IMR-90 (cell line): ENCODE measurements at regions not wholly inside any gene's neighbourhood (a gene's known extent, or its start where the extent isn't known, plus 50 kb on each side); places are given as distances from the start of the nearest gene placed in this dataset.

Experiments
- ATAC-seq: fragments of 200-7000 bp; cut with Tn5 transposase; 2 replicates; pipeline ENCODE4 v1.9.1; 2020; ENCODE audit warnings: low read depth, mild to moderate bottlenecking, moderate library complexity
- BruUV-seq: library from RNA; stranded (reverse); fragments of 400-500 nt; replicated peaks from 2 replicates; lab custom pipeline; 2021; lab: Mats Ljungman, UMichigan
- CTCF ChIA-PET: fragments of 300-600 bp; formaldehyde crosslinking; extraction: SDS; loops from one replicate; lab custom pipeline; 2021; ENCODE audit warnings: antibody characterized with exemption; lab: Yijun Ruan, JAX
- POLR2A ChIA-PET: fragments of 300-600 bp; sonication (Branson Sonifier 250); formaldehyde crosslinking; loops from one replicate; lab custom pipeline; 2022; ENCODE audit warnings: antibody characterized with exemption; ENCODE audit not compliant: unreplicated experiment; lab: Charles Lee
- DNase-seq: peaks from one replicate; pipeline ENCODE4 v3.0.0; 2013
- H2AFZ ChIP-seq: replicated peaks from 2 replicates; pipeline ENCODE3; 2013; ENCODE audit warnings: low read length, mild to moderate bottlenecking; ENCODE audit not compliant: poor library complexity
- H2AK5ac ChIP-seq: 2 replicates; pipeline ENCODE4 v1.6.1; 2013; ENCODE audit warnings: low read depth, low read length, inconsistent platforms
- H2AK9ac ChIP-seq: replicated peaks from 2 replicates; pipeline ENCODE3; 2013; ENCODE audit warnings: mild to moderate bottlenecking, low read depth, low read length, moderate library complexity; ENCODE audit not compliant: poor library complexity
- H2BK120ac ChIP-seq: 2 replicates; pipeline ENCODE4 v1.6.1; 2013; ENCODE audit warnings: low read depth, low read length, inconsistent platforms
- H2BK15ac ChIP-seq: 3 replicates; pipeline ENCODE4 v1.6.1; 2013; ENCODE audit warnings: low read depth, low read length, inconsistent platforms
- H2BK20ac ChIP-seq: 2 replicates; pipeline ENCODE4 v1.6.1; 2013; ENCODE audit warnings: low read depth, mild to moderate bottlenecking, inconsistent platforms, low read length, moderate library complexity
- H2BK5ac ChIP-seq: 2 replicates; pipeline ENCODE4 v1.6.1; 2013; ENCODE audit warnings: mild to moderate bottlenecking, low read depth, low read length, inconsistent platforms; ENCODE audit not compliant: poor library complexity, severe bottlenecking
- H3K14ac ChIP-seq: replicated peaks from 2 replicates; pipeline ENCODE4 v1.6.1; 2013; ENCODE audit warnings: low read depth, low read length, inconsistent platforms
- H3K18ac ChIP-seq: 2 replicates; pipeline ENCODE4 v1.6.1; 2013; ENCODE audit warnings: low read depth, low read length, control low read depth
- H3K23ac ChIP-seq: 2 replicates; pipeline ENCODE4 v1.6.1; 2013; ENCODE audit warnings: low read depth, low read length, inconsistent platforms
- H3K27ac ChIP-seq: 2 replicates; pipeline ENCODE4 v1.5.1; 2013; ENCODE audit warnings: mild to moderate bottlenecking, control low read depth, low read length; ENCODE audit not compliant: insufficient read depth
- H3K27me3 ChIP-seq: 2 replicates; pipeline ENCODE4 v1.6.1; 2013; ENCODE audit warnings: low read length; ENCODE audit not compliant: control insufficient read depth, insufficient read depth
- H3K36me3 ChIP-seq: 2 replicates; pipeline ENCODE4 v1.6.1; 2013; ENCODE audit warnings: low read length, mixed read lengths; ENCODE audit not compliant: control insufficient read depth, insufficient read depth
- H3K4ac ChIP-seq: 2 replicates; pipeline ENCODE4 v1.6.1; 2013; ENCODE audit warnings: low read depth, low read length, inconsistent platforms
- H3K4me1 ChIP-seq: 2 replicates; pipeline ENCODE4 v1.6.1; 2013; ENCODE audit warnings: low read length, mixed read lengths; ENCODE audit not compliant: control insufficient read depth, insufficient read depth
- H3K4me2 ChIP-seq: 2 replicates; pipeline ENCODE4 v1.6.1; 2013; ENCODE audit warnings: low read depth, mild to moderate bottlenecking, control low read depth, low read length, moderate library complexity
- H3K4me3 ChIP-seq: 2 replicates; pipeline ENCODE4 v1.5.1; 2013; ENCODE audit warnings: low read depth, mild to moderate bottlenecking, control low read depth, low read length, moderate library complexity; ENCODE audit not compliant: insufficient read depth
- H3K56ac ChIP-seq: 2 replicates; pipeline ENCODE4 v1.6.1; 2013; ENCODE audit warnings: low read length, inconsistent platforms; ENCODE audit not compliant: insufficient read depth; ENCODE audit errors: extremely low read depth
- H3K79me1 ChIP-seq, 2 experiments: 2 replicates each; pipeline ENCODE4 v1.6.1; 2013; ENCODE audit warnings: low read length in 2 of 2, inconsistent platforms in 1 of 2, low read depth in 1 of 2
- H3K9ac ChIP-seq: 2 replicates; pipeline ENCODE4 v1.6.1; 2013; ENCODE audit warnings: low read depth, low read length, control low read depth
- H3K9me1 ChIP-seq: 2 replicates; pipeline ENCODE4 v1.6.1; 2013; ENCODE audit warnings: low read length, inconsistent platforms; ENCODE audit not compliant: insufficient read depth
- H3K9me3 ChIP-seq: 2 replicates; pipeline ENCODE4 v1.6.1; 2013; ENCODE audit warnings: low read length; ENCODE audit not compliant: control insufficient read depth, insufficient read depth
- H4K20me1 ChIP-seq: 2 replicates; pipeline ENCODE4 v1.6.1; 2013; ENCODE audit warnings: low read length, inconsistent platforms; ENCODE audit not compliant: insufficient read depth
- H4K5ac ChIP-seq: 2 replicates; pipeline ENCODE4 v1.6.1; 2013; ENCODE audit warnings: mild to moderate bottlenecking, low read depth, low read length, control low read depth
- H4K8ac ChIP-seq, 2 experiments: 2 replicates each; pipeline ENCODE4 v1.6.1; 2013; ENCODE audit warnings: low read depth in 2 of 2, low read length in 2 of 2, control low read depth in 1 of 2, inconsistent platforms in 1 of 2
- H4K91ac ChIP-seq: 2 replicates; pipeline ENCODE4 v1.6.1; 2013; ENCODE audit warnings: low read depth, low read length, inconsistent platforms; ENCODE audit not compliant: insufficient read depth
- BHLHE40 ChIP-seq: fragments of 150-350 bp; IDR thresholded peaks from 2 replicates; pipeline ENCODE4 v1.6.1; 2016; ENCODE audit warnings: mild to moderate bottlenecking, low read depth, low read length
- CEBPB ChIP-seq: IDR thresholded peaks from 2 replicates; pipeline ENCODE4 v1.6.1; 2012; ENCODE audit warnings: low read depth, low read length, improper control_type of control experiment
- CHD1 ChIP-seq: IDR thresholded peaks from 2 replicates; pipeline ENCODE4 v1.6.1; 2012; ENCODE audit warnings: low read depth, low read length, improper control_type of control experiment
- FOS ChIP-seq: fragments of 150-350 bp; IDR thresholded peaks from 2 replicates; pipeline ENCODE4 v1.6.1; 2016; ENCODE audit warnings: low read depth, low read length
- MAFK ChIP-seq: IDR thresholded peaks from 2 replicates; pipeline ENCODE4 v1.6.1; 2012; ENCODE audit warnings: low read depth, low read length, improper control_type of control experiment
- MAZ ChIP-seq: IDR thresholded peaks from 2 replicates; pipeline ENCODE4 v1.6.1; 2012; ENCODE audit warnings: low read depth, mild to moderate bottlenecking, low read length, improper control_type of control experiment, moderate library complexity, borderline replicate concordance
- MXI1 ChIP-seq: IDR thresholded peaks from 2 replicates; pipeline ENCODE4 v1.6.1; 2012; ENCODE audit warnings: low read depth, mild to moderate bottlenecking, low read length, moderate library complexity, borderline replicate concordance
- NFE2L2 ChIP-seq: fragments of 150-350 bp; IDR thresholded peaks from 2 replicates; pipeline ENCODE4 v1.6.1; 2016; ENCODE audit warnings: low read depth, mild to moderate bottlenecking, low read length
- POLR2A ChIP-seq: IDR thresholded peaks from 2 replicates; pipeline ENCODE4 v1.6.1; 2012; ENCODE audit warnings: mild to moderate bottlenecking, low read depth, low read length
- RAD21 ChIP-seq: IDR thresholded peaks from 2 replicates; pipeline ENCODE4 v1.6.1; 2012; ENCODE audit warnings: low read length, improper control_type of control experiment
- RCOR1 ChIP-seq: IDR thresholded peaks from 2 replicates; pipeline ENCODE4 v1.6.1; 2012; ENCODE audit warnings: mild to moderate bottlenecking, low read length, improper control_type of control experiment; ENCODE audit not compliant: insufficient replicate concordance
- RFX5 ChIP-seq: IDR thresholded peaks from 2 replicates; pipeline ENCODE4 v1.8.0; 2012; ENCODE audit warnings: low read depth, mild to moderate bottlenecking, low read length, moderate library complexity
- SMC3 ChIP-seq: fragments of 150-350 bp; IDR thresholded peaks from 2 replicates; pipeline ENCODE4 v1.6.1; 2016; ENCODE audit warnings: low read depth, mild to moderate bottlenecking, antibody characterized with exemption, low read length, moderate library complexity
- WGBS, 2 experiments: methylation state at CpG; one replicate each; pipeline versions ENCODE4 v1.1.5 to v1.1.7; 2013; ENCODE audit warnings: missing lambda C conversion rate in 2 of 2; ENCODE audit not compliant: insufficient read length in 1 of 2; ENCODE audit errors: extremely low coverage in 2 of 2; 5-methylcytosine and 5-hydroxymethylcytosine counted together
- dilution Hi-C: fragments of 300-500 bp; cut with HindIII; formaldehyde crosslinking; loops from one replicate; pipeline ENCODE4 v1.14.3; 2018; ENCODE audit warnings: low sequenced_read_pairs; ENCODE audit not compliant: unreplicated experiment
- in situ Hi-C: fragments of 300-500 bp; cut with MboI; formaldehyde crosslinking; loops from 3 replicates; pipeline ENCODE4 v1.14.3; 2019; ENCODE audit warnings: low sequenced_read_pairs, inconsistent platforms, mixed read lengths
- intact Hi-C: fragments of 100-400 bp; cut with micrococcal nuclease; formaldehyde crosslinking; loops from 2 replicates; pipeline ENCODE4 v1.10.0; 2022
- TF ChIP-seq, protein P1 (sequence below): fragments of 150-350 bp; IDR thresholded peaks from 2 replicates; pipeline ENCODE4 v1.6.1; 2017; ENCODE audit warnings: mild to moderate bottlenecking, antibody characterized with exemption, low read length, low read depth
- TF ChIP-seq, protein P2 (sequence below): conservative IDR thresholded peaks from 2 replicates; pipeline ENCODE4 v1.5.1; 2012; ENCODE audit warnings: mild to moderate bottlenecking, low read depth, low read length, improper control_type of control experiment
- TF ChIP-seq, protein P3 (sequence below): fragments of 150-350 bp; IDR thresholded peaks from 2 replicates; pipeline ENCODE4 v1.6.1; 2016; ENCODE audit warnings: low read depth, mild to moderate bottlenecking, low read length, moderate library complexity, borderline replicate concordance

DNA sequence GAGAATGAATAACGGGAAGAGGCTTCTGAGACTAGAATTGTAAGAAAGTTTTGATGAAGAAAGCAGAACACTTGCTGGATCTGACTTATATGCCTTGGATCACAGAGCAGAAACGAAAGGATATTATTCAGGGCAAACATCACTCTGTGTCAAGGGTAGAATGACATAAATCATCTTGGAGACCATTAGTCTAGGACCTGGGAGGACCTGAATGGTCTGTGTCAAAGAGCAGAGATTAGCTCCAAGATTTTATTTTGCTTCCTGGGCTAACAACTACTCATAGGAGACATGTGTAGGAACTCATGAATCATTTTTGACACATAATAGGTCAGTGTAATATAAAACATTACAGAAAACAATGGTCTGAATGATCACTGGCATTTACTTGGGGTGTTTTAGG, 417.9 kb downstream of the SLCO4C1 start:
- Histone ChIP-seq H3K14ac (no peak overlapping the region), H4K5ac (no peak overlapping the region), H3K9ac (no peak overlapping the region), H2BK20ac (no peak overlapping the region), H3K23ac (no peak overlapping the region), H3K79me1 (no peaks in the 10 kb centered on the region), H2AFZ (no peak overlapping the region), H4K20me1 (no peaks in the 10 kb centered on the region), H3K4me2 (no peak overlapping the region), H2BK5ac (no peak overlapping the region), H2AK9ac (no peak overlapping the region), H3K9me3 (peaks cover 3% of the 10 kb centered on the region; the same call in 1 of the 2 replicates), H3K9me1 (no peaks in the 10 kb centered on the region), H3K4me1 (no peaks in the 10 kb centered on the region), H3K27ac (no peak overlapping the region), H2AK5ac (no peak overlapping the region), H3K56ac (no peak overlapping the region), H2BK120ac (no peak overlapping the region), H3K4ac (no peak overlapping the region), H4K91ac (no peak overlapping the region), H3K27me3 (no peaks in the 10 kb centered on the region), H4K8ac (no peak overlapping the region), H3K4me3 (no peak overlapping the region), H3K36me3 (no peaks in the 10 kb centered on the region), H3K18ac (no peak overlapping the region), H2BK15ac (no peak overlapping the region)
- intact Hi-C loops = no loop called here
- no TSS peak for BruUV-seq
- DNase-seq = no peak
- ChIA-PET CTCF (no interaction called here), POLR2A (no interaction called here)
- 60% methylated on average over 1 of the region's 2 CpGs; no CpG with 5 or more reads in 1 of the 2 experiments for WGBS, 2 experiments
- ATAC-seq = no peak
- dilution Hi-C loops = no loop called here
- in situ Hi-C loops = no loop called here
- no peak for TF ChIP-seq CHD1
- TF ChIP-seq BHLHE40 = no peak
- TF ChIP-seq RFX5 = no peak
- TF ChIP-seq CEBPB = no peak
- no peak for TF ChIP-seq POLR2A
- TF ChIP-seq MAFK = no peak
- no peak for TF ChIP-seq MAZ
- TF ChIP-seq, protein P1, sequence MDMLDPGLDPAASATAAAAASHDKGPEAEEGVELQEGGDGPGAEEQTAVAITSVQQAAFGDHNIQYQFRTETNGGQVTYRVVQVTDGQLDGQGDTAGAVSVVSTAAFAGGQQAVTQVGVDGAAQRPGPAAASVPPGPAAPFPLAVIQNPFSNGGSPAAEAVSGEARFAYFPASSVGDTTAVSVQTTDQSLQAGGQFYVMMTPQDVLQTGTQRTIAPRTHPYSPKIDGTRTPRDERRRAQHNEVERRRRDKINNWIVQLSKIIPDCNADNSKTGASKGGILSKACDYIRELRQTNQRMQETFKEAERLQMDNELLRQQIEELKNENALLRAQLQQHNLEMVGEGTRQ = no peak
- TF ChIP-seq RCOR1 = no peak
- TF ChIP-seq FOS = no peak
- TF ChIP-seq, protein P2, sequence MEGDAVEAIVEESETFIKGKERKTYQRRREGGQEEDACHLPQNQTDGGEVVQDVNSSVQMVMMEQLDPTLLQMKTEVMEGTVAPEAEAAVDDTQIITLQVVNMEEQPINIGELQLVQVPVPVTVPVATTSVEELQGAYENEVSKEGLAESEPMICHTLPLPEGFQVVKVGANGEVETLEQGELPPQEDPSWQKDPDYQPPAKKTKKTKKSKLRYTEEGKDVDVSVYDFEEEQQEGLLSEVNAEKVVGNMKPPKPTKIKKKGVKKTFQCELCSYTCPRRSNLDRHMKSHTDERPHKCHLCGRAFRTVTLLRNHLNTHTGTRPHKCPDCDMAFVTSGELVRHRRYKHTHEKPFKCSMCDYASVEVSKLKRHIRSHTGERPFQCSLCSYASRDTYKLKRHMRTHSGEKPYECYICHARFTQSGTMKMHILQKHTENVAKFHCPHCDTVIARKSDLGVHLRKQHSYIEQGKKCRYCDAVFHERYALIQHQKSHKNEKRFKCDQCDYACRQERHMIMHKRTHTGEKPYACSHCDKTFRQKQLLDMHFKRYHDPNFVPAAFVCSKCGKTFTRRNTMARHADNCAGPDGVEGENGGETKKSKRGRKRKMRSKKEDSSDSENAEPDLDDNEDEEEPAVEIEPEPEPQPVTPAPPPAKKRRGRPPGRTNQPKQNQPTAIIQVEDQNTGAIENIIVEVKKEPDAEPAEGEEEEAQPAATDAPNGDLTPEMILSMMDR = no peak
- no peak for TF ChIP-seq RAD21
- no peak for TF ChIP-seq SMC3
- no peak for TF ChIP-seq MXI1
- TF ChIP-seq, protein P3, sequence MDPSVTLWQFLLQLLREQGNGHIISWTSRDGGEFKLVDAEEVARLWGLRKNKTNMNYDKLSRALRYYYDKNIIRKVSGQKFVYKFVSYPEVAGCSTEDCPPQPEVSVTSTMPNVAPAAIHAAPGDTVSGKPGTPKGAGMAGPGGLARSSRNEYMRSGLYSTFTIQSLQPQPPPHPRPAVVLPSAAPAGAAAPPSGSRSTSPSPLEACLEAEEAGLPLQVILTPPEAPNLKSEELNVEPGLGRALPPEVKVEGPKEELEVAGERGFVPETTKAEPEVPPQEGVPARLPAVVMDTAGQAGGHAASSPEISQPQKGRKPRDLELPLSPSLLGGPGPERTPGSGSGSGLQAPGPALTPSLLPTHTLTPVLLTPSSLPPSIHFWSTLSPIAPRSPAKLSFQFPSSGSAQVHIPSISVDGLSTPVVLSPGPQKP = no peak
- TF ChIP-seq NFE2L2 = no peak
